Esophagus squamous epithelium (tissue), 4 donors: ENCODE measurements at regions not wholly inside any gene's neighbourhood (a gene's known extent, or its start where the extent isn't known, plus 50 kb on each side); places are given as distances from the start of the nearest gene placed in this dataset.

ENCODE experiments used
- POLR2A ChIP-seq, 4 donors: fragments of 450-650 bp; IDR thresholded peaks; one replicate each; pipeline ENCODE4 v1.6.1; 2017; ENCODE audit warnings: antibody characterized with exemption in 4 of 4, mild to moderate bottlenecking in 4 of 4, moderate library complexity in 3 of 4
- TF ChIP-seq, protein P1 (sequence below), 6 experiments: fragments of 450-650 bp in 4 of 6; fragments of 200-600 bp in 2 of 6; sonication (generic) in 2 of 6; IDR thresholded peaks; one replicate each; pipeline ENCODE4 v1.5.1; 2016 to 2019; ENCODE audit warnings: antibody characterized with exemption in 6 of 6, mild to moderate bottlenecking in 4 of 6, moderate library complexity in 4 of 6

DNA sequence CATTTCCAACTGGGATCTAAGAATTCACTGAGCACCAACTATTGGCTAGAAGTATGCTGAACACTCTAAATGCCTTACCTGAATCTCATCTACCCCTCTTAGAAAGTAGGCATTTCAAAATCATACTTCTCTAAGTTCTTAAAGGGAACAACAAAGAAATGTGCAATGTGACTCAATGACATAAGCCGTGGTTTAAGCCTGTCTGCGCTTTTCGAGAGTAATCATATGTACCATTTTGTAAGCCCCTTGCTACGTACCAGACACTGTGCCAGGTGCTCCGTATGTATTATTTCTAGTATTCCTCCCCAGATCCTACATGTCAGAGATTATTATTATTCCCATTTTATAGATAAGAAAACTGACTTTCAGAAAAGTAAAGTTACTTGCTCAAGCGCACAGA, 454.2 kb downstream of the SETD4 start:
- TF ChIP-seq, protein P1, sequence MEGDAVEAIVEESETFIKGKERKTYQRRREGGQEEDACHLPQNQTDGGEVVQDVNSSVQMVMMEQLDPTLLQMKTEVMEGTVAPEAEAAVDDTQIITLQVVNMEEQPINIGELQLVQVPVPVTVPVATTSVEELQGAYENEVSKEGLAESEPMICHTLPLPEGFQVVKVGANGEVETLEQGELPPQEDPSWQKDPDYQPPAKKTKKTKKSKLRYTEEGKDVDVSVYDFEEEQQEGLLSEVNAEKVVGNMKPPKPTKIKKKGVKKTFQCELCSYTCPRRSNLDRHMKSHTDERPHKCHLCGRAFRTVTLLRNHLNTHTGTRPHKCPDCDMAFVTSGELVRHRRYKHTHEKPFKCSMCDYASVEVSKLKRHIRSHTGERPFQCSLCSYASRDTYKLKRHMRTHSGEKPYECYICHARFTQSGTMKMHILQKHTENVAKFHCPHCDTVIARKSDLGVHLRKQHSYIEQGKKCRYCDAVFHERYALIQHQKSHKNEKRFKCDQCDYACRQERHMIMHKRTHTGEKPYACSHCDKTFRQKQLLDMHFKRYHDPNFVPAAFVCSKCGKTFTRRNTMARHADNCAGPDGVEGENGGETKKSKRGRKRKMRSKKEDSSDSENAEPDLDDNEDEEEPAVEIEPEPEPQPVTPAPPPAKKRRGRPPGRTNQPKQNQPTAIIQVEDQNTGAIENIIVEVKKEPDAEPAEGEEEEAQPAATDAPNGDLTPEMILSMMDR (IDR thresholded peaks at IDR 0.05) = no peak
- TF ChIP-seq POLR2A (IDR thresholded peaks at IDR 0.05) = no peak
